ENCODE measurements at regions not wholly inside any gene's neighbourhood (a gene's known extent, or its start where the extent isn't known, plus 50 kb on each side); places are given as distances from the start of the nearest gene placed in this dataset.

DNA sequence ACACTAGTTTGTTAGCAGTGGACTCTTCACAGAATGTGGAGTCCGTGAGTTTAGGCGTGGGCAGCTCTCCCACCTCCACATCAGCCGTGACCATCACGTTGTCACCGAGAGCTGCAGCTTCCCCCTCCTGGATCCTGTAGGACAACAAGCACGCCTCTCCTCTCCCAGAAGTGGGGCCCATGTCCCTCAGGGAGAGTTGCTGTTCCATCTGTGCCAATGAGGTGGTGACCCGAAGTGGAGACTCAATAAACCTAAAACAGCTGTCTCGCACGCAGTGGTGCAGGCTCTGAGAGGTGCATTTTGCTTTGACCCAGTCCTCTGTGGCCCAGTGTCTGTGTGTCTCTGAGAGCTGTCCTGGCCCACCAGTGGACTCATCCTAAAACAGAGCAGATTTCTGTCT is 456.5 kb upstream of the SOX11 start:
- H3K4me3 ChIP-seq (ENCODE audit: low read depth, low read length): no peak overlapping the region
- H3K4me3 Mint-ChIP-seq: no peak overlapping the region
- H3K4me1 ChIP-seq (ENCODE audit: control insufficient read depth, insufficient read depth, low read length, poor library complexity, severe bottlenecking): no peaks in the 10 kb centered on the region
- H3K27ac ChIP-seq (ENCODE audit: insufficient read depth, low read length, poor library complexity, severe bottlenecking): no peak overlapping the region
- H3K27me3 Mint-ChIP-seq: no peaks in the 10 kb centered on the region
- H3K9me3 ChIP-seq (ENCODE audit: control insufficient read depth in 2 of 2, low read length in 2 of 2): peaks cover 0 to 5% of the 10 kb centered on the region in 2 experiments
- H3K9me3 Mint-ChIP-seq: peaks cover 0 to 18% (median 7%) of the 10 kb centered on the region in 7 donors
- DNase-seq (no peak), ATAC-seq (ENCODE audit: low read depth in 2 of 2) (no peak)
- H3K36me3 ChIP-seq (ENCODE audit: control insufficient read depth, insufficient read depth, low read length): no peaks in the 10 kb centered on the region
- no peak overlapping the region for H3K27ac Mint-ChIP-seq
- no peaks in the 10 kb centered on the region for H3K36me3 Mint-ChIP-seq
- no peaks in the 10 kb centered on the region for H3K4me1 Mint-ChIP-seq
- no peaks in the 10 kb centered on the region for H3K27me3 ChIP-seq (ENCODE audit: control insufficient read depth, insufficient read depth, low read length)

DNA sequence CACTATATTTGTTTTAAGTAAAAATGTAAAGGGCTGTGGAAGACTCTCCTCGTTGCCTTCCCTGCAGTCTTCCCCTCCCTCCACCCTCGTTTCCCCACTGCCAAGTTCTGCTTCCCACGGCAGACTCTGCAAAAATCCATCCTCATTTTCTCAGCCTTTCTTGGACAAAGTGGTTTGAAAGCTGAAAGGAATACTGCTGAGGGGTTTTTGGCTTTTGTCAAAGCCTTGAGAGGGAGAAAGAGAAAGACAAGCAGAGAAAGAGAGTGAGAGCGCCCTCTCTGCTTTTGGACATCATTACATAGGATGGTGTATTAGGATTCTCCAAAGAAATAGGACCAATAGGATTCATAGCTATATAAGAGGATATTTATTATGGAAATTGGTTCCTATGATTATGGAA is 455.9 kb upstream of the SOX11 start:
- no peaks in the 10 kb centered on the region for H3K27me3 Mint-ChIP-seq
- H3K4me3 Mint-ChIP-seq: no peak overlapping the region
- H3K36me3 Mint-ChIP-seq: no peaks in the 10 kb centered on the region
- Histone ChIP-seq H3K4me1 (ENCODE audit: control insufficient read depth, insufficient read depth, low read length, poor library complexity, severe bottlenecking) (no peaks in the 10 kb centered on the region), H3K27me3 (ENCODE audit: control insufficient read depth, insufficient read depth, low read length) (no peaks in the 10 kb centered on the region), H3K36me3 (ENCODE audit: control insufficient read depth, insufficient read depth, low read length) (no peaks in the 10 kb centered on the region), H3K27ac (ENCODE audit: insufficient read depth, low read length, poor library complexity, severe bottlenecking) (no peak overlapping the region), H3K4me3 (ENCODE audit: low read depth, low read length) (no peak overlapping the region), H3K9me3 (ENCODE audit: control insufficient read depth in 2 of 2, low read length in 2 of 2) (no peaks in the 10 kb centered on the region)
- ATAC-seq (ENCODE audit: low read depth in 2 of 2) (no peak), DNase-seq (no peak)
- no peak overlapping the region for H3K27ac Mint-ChIP-seq
- H3K4me1 Mint-ChIP-seq: no peaks in the 10 kb centered on the region
- peaks cover 0 to 14% (median 5%) of the 10 kb centered on the region in 7 donors for H3K9me3 Mint-ChIP-seq

- no peaks in the 10 kb centered on the region for H3K4me1 Mint-ChIP-seq
- no peaks in the 10 kb centered on the region for H3K27me3 Mint-ChIP-seq
- no peaks in the 10 kb centered on the region for H3K4me1 ChIP-seq (ENCODE audit: control insufficient read depth, insufficient read depth, low read length, poor library complexity, severe bottlenecking)
- H3K9me3 ChIP-seq (ENCODE audit: control insufficient read depth in 2 of 2, low read length in 2 of 2): peaks cover 0 to 4% of the 10 kb centered on the region in 2 experiments
- H3K36me3 ChIP-seq (ENCODE audit: control insufficient read depth, insufficient read depth, low read length): no peaks in the 10 kb centered on the region
- no peak overlapping the region for H3K27ac Mint-ChIP-seq
- no peak overlapping the region for H3K4me3 Mint-ChIP-seq
- H3K27me3 ChIP-seq (ENCODE audit: control insufficient read depth, insufficient read depth, low read length): no peaks in the 10 kb centered on the region
- ATAC-seq (ENCODE audit: low read depth in 2 of 2) (no peak), DNase-seq (no peak)
- no peaks in the 10 kb centered on the region for H3K36me3 Mint-ChIP-seq
- H3K9me3 Mint-ChIP-seq: peaks cover 0 to 9% (median 5%) of the 10 kb centered on the region in 7 donors
- no peak overlapping the region for H3K4me3 ChIP-seq (ENCODE audit: low read depth, low read length)
- no peak overlapping the region for H3K27ac ChIP-seq (ENCODE audit: insufficient read depth, low read length, poor library complexity, severe bottlenecking)
Observed at GRCh38 chr2:5242751-5243150, 449.4 kb upstream of the SOX11 start.

DNA sequence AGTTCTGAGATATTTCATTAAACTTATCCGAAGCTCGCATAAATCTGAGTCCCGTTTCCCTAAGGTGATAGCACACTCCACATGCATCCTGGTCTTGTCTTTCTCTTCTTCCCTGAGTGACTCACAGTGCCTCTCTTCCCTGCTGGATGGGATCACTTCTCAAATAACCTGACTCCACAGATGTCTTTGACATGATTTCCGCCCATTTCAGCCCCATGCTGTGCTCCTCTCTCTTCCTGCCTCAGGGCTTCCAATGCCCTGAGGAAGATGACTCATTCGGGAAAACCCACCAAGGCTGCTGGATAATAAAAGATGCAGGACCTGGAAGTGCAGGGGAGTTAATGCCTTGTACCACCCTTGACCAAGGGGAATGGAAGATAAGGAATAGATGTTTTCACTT is 441.7 kb upstream of the SOX11 start:
- H3K9me3 Mint-ChIP-seq: peaks cover 4 to 19% (median 13%) of the 10 kb centered on the region in 7 donors
- H3K4me1 ChIP-seq (ENCODE audit: control insufficient read depth, insufficient read depth, low read length, poor library complexity, severe bottlenecking): no peaks in the 10 kb centered on the region
- no peak overlapping the region for H3K4me3 ChIP-seq (ENCODE audit: low read depth, low read length)
- H3K4me1 Mint-ChIP-seq: no peaks in the 10 kb centered on the region
- no peaks in the 10 kb centered on the region for H3K27me3 ChIP-seq (ENCODE audit: control insufficient read depth, insufficient read depth, low read length)
- H3K36me3 Mint-ChIP-seq: no peaks in the 10 kb centered on the region
- ATAC-seq (ENCODE audit: low read depth in 2 of 2) (no peak), DNase-seq (no peak)
- H3K27ac ChIP-seq (ENCODE audit: insufficient read depth, low read length, poor library complexity, severe bottlenecking): no peak overlapping the region
- H3K36me3 ChIP-seq (ENCODE audit: control insufficient read depth, insufficient read depth, low read length): no peaks in the 10 kb centered on the region
- H3K27me3 Mint-ChIP-seq: no peaks in the 10 kb centered on the region
- no peak overlapping the region for H3K4me3 Mint-ChIP-seq
- H3K9me3 ChIP-seq (ENCODE audit: control insufficient read depth in 2 of 2, low read length in 2 of 2): peaks cover 3 to 9% of the 10 kb centered on the region in 2 experiments
- no peak overlapping the region for H3K27ac Mint-ChIP-seq

DNA sequence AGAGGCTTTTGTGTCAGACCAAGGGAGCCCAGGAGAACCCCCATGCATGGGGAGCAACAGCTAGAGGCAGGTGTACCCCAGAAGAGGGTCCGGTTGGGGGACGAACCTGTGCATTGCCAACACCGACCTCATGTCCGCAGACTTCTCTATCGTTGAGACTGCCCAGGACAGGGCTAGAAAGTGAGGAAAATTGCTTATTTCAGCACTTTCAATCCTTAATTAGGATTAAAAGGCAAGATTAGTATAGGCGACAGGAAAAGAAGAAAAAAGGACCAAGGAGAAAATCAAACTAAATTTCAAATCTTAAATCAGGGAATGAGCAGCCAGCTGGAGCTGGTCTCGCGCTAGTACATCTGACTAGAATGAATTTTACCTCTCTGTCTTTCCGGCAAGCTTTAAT is 438.9 kb upstream of the SOX11 start:
- no peak overlapping the region for H3K4me3 ChIP-seq (ENCODE audit: low read depth, low read length)
- no peaks in the 10 kb centered on the region for H3K36me3 ChIP-seq (ENCODE audit: control insufficient read depth, insufficient read depth, low read length)
- Mint-ChIP-seq H3K36me3 (no peaks in the 10 kb centered on the region), H3K27ac (no peak overlapping the region), H3K4me1 (no peaks in the 10 kb centered on the region), H3K4me3 (no peak overlapping the region), H3K9me3 (peaks cover 4 to 14% (median 9%) of the 10 kb centered on the region in 7 donors), H3K27me3 (no peaks in the 10 kb centered on the region)
- H3K4me1 ChIP-seq (ENCODE audit: control insufficient read depth, insufficient read depth, low read length, poor library complexity, severe bottlenecking): no peaks in the 10 kb centered on the region
- ATAC-seq (ENCODE audit: low read depth in 2 of 2) (no peak), DNase-seq (no peak)
- H3K9me3 ChIP-seq (ENCODE audit: control insufficient read depth in 2 of 2, low read length in 2 of 2): peaks cover 3 to 15% of the 10 kb centered on the region in 2 experiments
- H3K27me3 ChIP-seq (ENCODE audit: control insufficient read depth, insufficient read depth, low read length): no peaks in the 10 kb centered on the region
- H3K27ac ChIP-seq (ENCODE audit: insufficient read depth, low read length, poor library complexity, severe bottlenecking): no peak overlapping the region

- Mint-ChIP-seq H3K27me3 (no peaks in the 10 kb centered on the region), H3K9me3 (peaks cover 4 to 21% (median 9%) of the 10 kb centered on the region in 7 donors), H3K27ac (no peak overlapping the region), H3K4me1 (no peaks in the 10 kb centered on the region), H3K36me3 (no peaks in the 10 kb centered on the region), H3K4me3 (no peak overlapping the region)
- no peak overlapping the region for H3K4me3 ChIP-seq (ENCODE audit: low read depth, low read length)
- DNase-seq (no peak), ATAC-seq (ENCODE audit: low read depth in 2 of 2) (no peak)
- H3K4me1 ChIP-seq (ENCODE audit: control insufficient read depth, insufficient read depth, low read length, poor library complexity, severe bottlenecking): no peaks in the 10 kb centered on the region
- H3K27me3 ChIP-seq (ENCODE audit: control insufficient read depth, insufficient read depth, low read length): no peaks in the 10 kb centered on the region
- no peaks in the 10 kb centered on the region for H3K36me3 ChIP-seq (ENCODE audit: control insufficient read depth, insufficient read depth, low read length)
- H3K27ac ChIP-seq (ENCODE audit: insufficient read depth, low read length, poor library complexity, severe bottlenecking): no peak overlapping the region
- peaks cover 4 to 15% of the 10 kb centered on the region in 2 experiments for H3K9me3 ChIP-seq (ENCODE audit: control insufficient read depth in 2 of 2, low read length in 2 of 2)
Observed at GRCh38 chr2:5254791-5255332, 437.3 kb upstream of the SOX11 start.

- H3K4me3 ChIP-seq (ENCODE audit: low read depth, low read length): no peak overlapping the region
- H3K27me3 Mint-ChIP-seq: no peaks in the 10 kb centered on the region
- H3K27ac ChIP-seq (ENCODE audit: insufficient read depth, low read length, poor library complexity, severe bottlenecking): no peak overlapping the region
- no peak overlapping the region for H3K4me3 Mint-ChIP-seq
- peaks cover 0 to 1% of the 10 kb centered on the region in 2 experiments for H3K9me3 ChIP-seq (ENCODE audit: control insufficient read depth in 2 of 2, low read length in 2 of 2)
- no peak for DNase-seq
- no peak for ATAC-seq (ENCODE audit: low read depth in 2 of 2)
- no peaks in the 10 kb centered on the region for H3K27me3 ChIP-seq (ENCODE audit: control insufficient read depth, insufficient read depth, low read length)
- no peaks in the 10 kb centered on the region for H3K36me3 Mint-ChIP-seq
- H3K4me1 ChIP-seq (ENCODE audit: control insufficient read depth, insufficient read depth, low read length, poor library complexity, severe bottlenecking): no peaks in the 10 kb centered on the region
- H3K36me3 ChIP-seq (ENCODE audit: control insufficient read depth, insufficient read depth, low read length): no peaks in the 10 kb centered on the region
- peaks cover 0 to 25% (median 10%) of the 10 kb centered on the region in 7 donors for H3K9me3 Mint-ChIP-seq
- no peak overlapping the region for H3K27ac Mint-ChIP-seq
- H3K4me1 Mint-ChIP-seq: peaks cover 0 to 4% (median 0%) of the 10 kb centered on the region in 4 donors
Observed at GRCh38 chr2:5263291-5263690, 428.9 kb upstream of the SOX11 start.

DNA sequence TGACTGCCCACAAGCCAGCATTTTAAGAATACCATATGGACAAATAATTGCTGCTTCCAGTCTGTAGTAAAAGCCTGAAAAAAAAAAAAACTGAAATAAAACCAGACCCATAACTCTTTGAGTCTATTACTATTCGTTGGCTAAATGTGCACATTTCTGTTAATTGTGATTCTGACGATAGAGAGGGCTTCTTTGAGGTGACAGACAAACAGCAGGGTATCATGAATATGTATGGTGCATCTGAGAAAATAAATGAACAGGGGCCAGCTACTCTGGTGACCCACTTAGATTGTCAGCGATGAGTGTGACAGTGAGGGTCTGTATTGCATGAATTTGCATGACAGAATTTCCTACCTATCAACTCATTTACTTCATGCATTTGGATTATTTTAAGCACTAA is 427.8 kb upstream of the SOX11 start:
- H3K4me1 ChIP-seq (ENCODE audit: control insufficient read depth, insufficient read depth, low read length, poor library complexity, severe bottlenecking): no peaks in the 10 kb centered on the region
- H3K36me3 ChIP-seq (ENCODE audit: control insufficient read depth, insufficient read depth, low read length): no peaks in the 10 kb centered on the region
- Mint-ChIP-seq H3K9me3 (peaks cover 0 to 30% (median 10%) of the 10 kb centered on the region in 7 donors), H3K36me3 (no peaks in the 10 kb centered on the region), H3K27ac (no peak overlapping the region), H3K4me1 (peaks cover 0 to 4% (median 0%) of the 10 kb centered on the region in 4 donors), H3K4me3 (no peak overlapping the region), H3K27me3 (no peaks in the 10 kb centered on the region)
- no peak for ATAC-seq (ENCODE audit: low read depth in 2 of 2)
- no peaks in the 10 kb centered on the region for H3K27me3 ChIP-seq (ENCODE audit: control insufficient read depth, insufficient read depth, low read length)
- no peaks in the 10 kb centered on the region for H3K9me3 ChIP-seq (ENCODE audit: control insufficient read depth in 2 of 2, low read length in 2 of 2)
- no peak for DNase-seq
- no peak overlapping the region for H3K4me3 ChIP-seq (ENCODE audit: low read depth, low read length)
- H3K27ac ChIP-seq (ENCODE audit: insufficient read depth, low read length, poor library complexity, severe bottlenecking): no peak overlapping the region

Data from CD4-positive, CD25-positive, alpha-beta regulatory T cell (primary cell).